Thyroid gland (tissue), 4 donors: ENCODE measurements at regions not wholly inside any gene's neighbourhood (a gene's known extent, or its start where the extent isn't known, plus 50 kb on each side); places are given as distances from the start of the nearest gene placed in this dataset.

ENCODE experiments used
- DNase-seq, 2 donors: peaks; one replicate each; pipeline ENCODE4 v3.0.0-alpha.2; 2019
- H3K27ac ChIP-seq, 3 donors: fragments of 200-600 bp; sonication (generic); 1 replicate in 2 of 3; 2 replicates in 1 of 3; pipeline ENCODE4 v1.5.1; 2016 to 2019; ENCODE audit warnings: mild to moderate bottlenecking in 1 of 3, moderate library complexity in 1 of 3
- H3K27me3 ChIP-seq: fragments of 200-600 bp; sonication (generic); one replicate; pipeline ENCODE4 v1.5.1; 2019
- H3K36me3 ChIP-seq, 2 donors: fragments of 200-600 bp; sonication (generic); one replicate each; pipeline ENCODE4 v1.5.1; 2016 to 2019
- H3K4me1 ChIP-seq, 2 donors: fragments of 200-600 bp; sonication (generic); one replicate each; pipeline ENCODE4 v1.5.1; 2017 to 2019
- H3K4me3 ChIP-seq, 3 donors: fragments of 200-600 bp; sonication (generic); replicated peaks in 1 of 3; 1 replicate in 2 of 3; 2 replicates in 1 of 3; pipeline ENCODE4 v1.5.1; 2016; ENCODE audit warnings: mild to moderate bottlenecking in 1 of 3
- H3K9me3 ChIP-seq: fragments of 200-600 bp; sonication (generic); one replicate; pipeline ENCODE4 v1.5.1; 2017
- CTCF ChIP-seq, 6 experiments: fragments of 200-600 bp in 3 of 6; fragments of 450-650 bp in 3 of 6; sonication (generic) in 3 of 6; IDR thresholded peaks; one replicate each; pipeline ENCODE4 v1.5.1; 2016 to 2019; ENCODE audit warnings: antibody characterized with exemption in 6 of 6, mild to moderate bottlenecking in 2 of 6, inconsistent platforms in 1 of 6, moderate library complexity in 1 of 6
- POLR2A ChIP-seq, 2 donors: fragments of 450-650 bp; IDR thresholded peaks; one replicate each; pipeline ENCODE4 v1.6.1; 2017; ENCODE audit warnings: antibody characterized with exemption in 2 of 2, mild to moderate bottlenecking in 2 of 2, moderate library complexity in 1 of 2
- WGBS, 2 donors: methylation state at CpG; one replicate each; pipeline ENCODE4 v1.1.5; 2017; 5-methylcytosine and 5-hydroxymethylcytosine counted together
- intact Hi-C: fragments of 100-400 bp; cut with DNase I; formaldehyde crosslinking; loops from one replicate; pipeline ENCODE4 v1.15.1; 2023

GRCh38 chr17:21528031-21528695 is 152.0 kb downstream of the KCNJ12 start:
- WGBS, 2 donors: 86 to 93% methylated on average over 9 of the region's 9 CpGs
- no peaks in the 10 kb centered on the region for H3K4me1 ChIP-seq
- no peaks in the 10 kb centered on the region for H3K36me3 ChIP-seq
- no peak for DNase-seq
- TF ChIP-seq POLR2A (IDR thresholded peaks at IDR 0.05) (no peak), CTCF (IDR thresholded peaks at IDR 0.05) (no peak)
- no peak overlapping the region for H3K27ac ChIP-seq
- H3K4me3 ChIP-seq: no peak overlapping the region
- no peaks in the 10 kb centered on the region for H3K27me3 ChIP-seq
- intact Hi-C loops: no loop called here
- H3K9me3 ChIP-seq: no peaks in the 10 kb centered on the region

- Histone ChIP-seq H3K36me3 (peaks cover 4 to 7% of the 10 kb centered on the region in 2 donors), H3K4me3 (no peak overlapping the region), H3K4me1 (no peaks in the 10 kb centered on the region), H3K27ac (no peak overlapping the region), H3K9me3 (no peaks in the 10 kb centered on the region), H3K27me3 (no peaks in the 10 kb centered on the region)
- 57 to 67% methylated on average over 5 of the region's 5 CpGs for WGBS, 2 donors
- no peak for TF ChIP-seq CTCF (IDR thresholded peaks at IDR 0.05)
- no peak for TF ChIP-seq POLR2A (IDR thresholded peaks at IDR 0.05)
- intact Hi-C loops: no loop called here
- DNase-seq: no peak
These were observed 154.2 kb downstream of the KCNJ12 start for GRCh38 chr17:21530311-21530710.

GRCh38 chr17:21530841-21531240 is 154.7 kb downstream of the KCNJ12 start:
- no peak for DNase-seq
- H3K4me1 ChIP-seq: no peaks in the 10 kb centered on the region
- no peaks in the 10 kb centered on the region for H3K27me3 ChIP-seq
- H3K4me3 ChIP-seq: no peak overlapping the region
- peaks cover 4 to 7% of the 10 kb centered on the region in 2 donors for H3K36me3 ChIP-seq
- H3K9me3 ChIP-seq: no peaks in the 10 kb centered on the region
- TF ChIP-seq POLR2A (IDR thresholded peaks at IDR 0.05) (no peak), CTCF (IDR thresholded peaks at IDR 0.05) (no peak)
- H3K27ac ChIP-seq: no peak overlapping the region
- intact Hi-C loops: no loop called here
- 92 to 93% methylated on average over 9 of the region's 9 CpGs for WGBS, 2 donors

- TF ChIP-seq POLR2A (IDR thresholded peaks at IDR 0.05) (no peak), CTCF (IDR thresholded peaks at IDR 0.05) (no peak)
- no peaks in the 10 kb centered on the region for H3K9me3 ChIP-seq
- intact Hi-C loops: no loop called here
- peaks cover 4 to 7% of the 10 kb centered on the region in 2 donors for H3K36me3 ChIP-seq
- H3K4me3 ChIP-seq: no peak overlapping the region
- 85 to 87% methylated on average over 9 of the region's 9 CpGs for WGBS, 2 donors
- no peaks in the 10 kb centered on the region for H3K27me3 ChIP-seq
- no peaks in the 10 kb centered on the region for H3K4me1 ChIP-seq
- H3K27ac ChIP-seq: no peak overlapping the region
- no peak for DNase-seq
These were observed 156.7 kb downstream of the KCNJ12 start for GRCh38 chr17:21532763-21533385.

- no peaks in the 10 kb centered on the region for H3K9me3 ChIP-seq
- DNase-seq: no peak
- H3K27ac ChIP-seq: no peak overlapping the region
- no peak for TF ChIP-seq CTCF (IDR thresholded peaks at IDR 0.05)
- no peak for TF ChIP-seq POLR2A (IDR thresholded peaks at IDR 0.05)
- 85 to 93% methylated on average over 1 of the region's 1 CpG for WGBS, 2 donors
- intact Hi-C loops: no loop called here
- peaks cover 4 to 7% of the 10 kb centered on the region in 2 donors for H3K36me3 ChIP-seq
- no peak overlapping the region for H3K4me3 ChIP-seq
- H3K4me1 ChIP-seq: no peaks in the 10 kb centered on the region
- H3K27me3 ChIP-seq: no peaks in the 10 kb centered on the region
These were observed 156.5 kb upstream of the KCNJ18 start for GRCh38 chr17:21535686-21536375.
